ENCODE measurements at regions not wholly inside any gene's neighbourhood (a gene's known extent, or its start where the extent isn't known, plus 50 kb on each side); places are given as distances from the start of the nearest gene placed in this dataset.

GRCh38 chr1:164086832-164087231 is 472.2 kb upstream of the PBX1 start:
- DNase-seq (ENCODE audit: low read depth in 1 of 2, low spot score in 1 of 2) = no peak
- TF ChIP-seq POLR2AphosphoS5 (IDR thresholded peaks at IDR 0.05; ENCODE audit: low read depth) (no peak), GABPA (IDR thresholded peaks at IDR 0.05; ENCODE audit: low read depth) (no peak), REST (IDR thresholded peaks at IDR 0.05; ENCODE audit: insufficient replicate concordance, low read depth) (no peak), SPI1 (IDR thresholded peaks at IDR 0.05; ENCODE audit: borderline replicate concordance, low read depth) (no peak), CTCF (IDR thresholded peaks at IDR 0.05; ENCODE audit: insufficient read depth, low read length) (no peak)

GRCh38 chr1:164087906-164088453 is 471.0 kb upstream of the PBX1 start:
- Histone ChIP-seq H3K27me3 (ENCODE audit: insufficient read depth, poor library complexity, severe bottlenecking) (no peaks in the 10 kb centered on the region), H3K27ac (replicated peaks) (no peak overlapping the region), H3K4me3 (replicated peaks; ENCODE audit: insufficient read depth, low read length) (no peak overlapping the region)
- TF ChIP-seq POLR2AphosphoS5 (IDR thresholded peaks at IDR 0.05; ENCODE audit: low read depth) (no peak), CTCF (IDR thresholded peaks at IDR 0.05; ENCODE audit: insufficient read depth, low read length) (no peak), SPI1 (IDR thresholded peaks at IDR 0.05; ENCODE audit: borderline replicate concordance, low read depth) (no peak), REST (IDR thresholded peaks at IDR 0.05; ENCODE audit: insufficient replicate concordance, low read depth) (no peak), GABPA (IDR thresholded peaks at IDR 0.05; ENCODE audit: low read depth) (no peak)
- no peak for DNase-seq (ENCODE audit: low read depth in 1 of 2, low spot score in 1 of 2)

More at GRCh38 chr1:164086832-164087231, 472.2 kb upstream of the PBX1 start:
- H3K27me3 ChIP-seq (ENCODE audit: insufficient read depth, poor library complexity, severe bottlenecking) = no peaks in the 10 kb centered on the region
- no peak overlapping the region for H3K27ac ChIP-seq (replicated peaks)
- H3K4me3 ChIP-seq (replicated peaks; ENCODE audit: insufficient read depth, low read length) = no peak overlapping the region

- H3K27ac ChIP-seq (replicated peaks) = no peak overlapping the region
- DNase-seq (ENCODE audit: low read depth in 1 of 2, low spot score in 1 of 2) = peak in 1 of 2 experiments; percentile 2
- TF ChIP-seq REST (IDR thresholded peaks at IDR 0.05; ENCODE audit: insufficient replicate concordance, low read depth) (no peak), GABPA (IDR thresholded peaks at IDR 0.05; ENCODE audit: low read depth) (no peak), SPI1 (IDR thresholded peaks at IDR 0.05; ENCODE audit: borderline replicate concordance, low read depth) (no peak), CTCF (IDR thresholded peaks at IDR 0.05; ENCODE audit: insufficient read depth, low read length) (no peak), POLR2AphosphoS5 (IDR thresholded peaks at IDR 0.05; ENCODE audit: low read depth) (no peak)
- H3K27me3 ChIP-seq (ENCODE audit: insufficient read depth, poor library complexity, severe bottlenecking) = no peaks in the 10 kb centered on the region
- H3K4me3 ChIP-seq (replicated peaks; ENCODE audit: insufficient read depth, low read length) = no peak overlapping the region
Observed at GRCh38 chr1:164092603-164093353, 466.2 kb upstream of the PBX1 start.

All from HL-60 (cell line).